ENCODE measurements at regions not wholly inside any gene's neighbourhood (a gene's known extent, or its start where the extent isn't known, plus 50 kb on each side); places are given as distances from the start of the nearest gene placed in this dataset.

DNA sequence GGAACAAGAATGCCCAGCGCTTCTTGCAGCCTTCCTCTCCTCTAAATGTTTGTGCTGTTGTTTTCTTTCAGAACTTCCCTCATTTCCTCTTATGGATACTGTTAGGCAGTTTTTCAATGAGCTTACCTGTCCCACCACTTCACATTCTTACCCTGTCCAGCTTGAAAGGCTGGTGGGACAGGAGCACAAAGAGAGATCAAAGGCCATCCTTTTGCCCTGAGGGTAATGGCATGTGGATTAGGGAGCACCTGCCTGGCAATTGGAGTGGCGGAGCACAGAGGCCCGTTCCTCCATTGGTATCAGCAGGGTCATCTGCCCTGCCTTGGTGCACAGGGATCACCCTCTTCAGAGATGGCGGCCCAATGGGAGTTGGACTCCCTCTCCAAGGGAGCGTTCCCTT lies 170.1 kb upstream of the UBE3A start:
- Histone ChIP-seq H3K79me2 (ENCODE audit: insufficient read depth, low read length) (no peaks in the 10 kb centered on the region), H3K27me3 (ENCODE audit: insufficient read depth, low read length) (no peaks in the 10 kb centered on the region), H2AFZ (ENCODE audit: low read length) (no peak overlapping the region), H3K23me2 (ENCODE audit: insufficient read length, low read depth, low read length, poor library complexity, severe bottlenecking) (no peaks in the 10 kb centered on the region), H3K79me1 (ENCODE audit: insufficient read depth, low read depth, low read length, poor library complexity, severe bottlenecking) (no peaks in the 10 kb centered on the region), H3K18ac (ENCODE audit: insufficient read length, low read depth, low read length) (no peak overlapping the region), H2AK5ac (ENCODE audit: insufficient read length, low read length) (no peak overlapping the region), H4K8ac (replicated peaks; ENCODE audit: insufficient read length, low read depth, low read length) (no peak overlapping the region), H2BK120ac (ENCODE audit: low read depth, low read length, poor library complexity, severe bottlenecking) (no peak overlapping the region), H2BK15ac (ENCODE audit: low read depth, low read length) (no peak overlapping the region), H3K14ac (ENCODE audit: insufficient read depth, low read length) (no peak overlapping the region), H3T11ph (ENCODE audit: low read length) (no peak overlapping the region), H4K20me1 (ENCODE audit: control insufficient read depth, insufficient read depth, insufficient read length) (no peaks in the 10 kb centered on the region), H3K27ac (ENCODE audit: insufficient read length, low read depth, low read length) (no peak overlapping the region), H3K4me1 (ENCODE audit: insufficient read depth, low read length) (no peaks in the 10 kb centered on the region), H2BK5ac (ENCODE audit: insufficient read length, low read length) (no peak overlapping the region), H3K56ac (ENCODE audit: insufficient read length, low read depth, low read length) (no peak overlapping the region), H3K4me2 (ENCODE audit: insufficient read depth, insufficient read length, low read length) (no peak overlapping the region), H4K91ac (ENCODE audit: insufficient read length, low read depth, low read length) (no peak overlapping the region), H4K5ac (ENCODE audit: insufficient read length, low read depth, low read length) (no peak overlapping the region), H3K9ac (ENCODE audit: extremely low read depth, insufficient read length, low read length) (no peak overlapping the region), H2BK12ac (ENCODE audit: insufficient read length, low read depth, low read length) (no peak overlapping the region), H3K23ac (ENCODE audit: insufficient read length, low read depth, low read length) (no peak overlapping the region), H2BK20ac (ENCODE audit: low read depth, low read length, poor library complexity, severe bottlenecking) (no peak overlapping the region), H3K9me3 (ENCODE audit: control insufficient read depth, low read depth, low read length) (no peaks in the 10 kb centered on the region), H3K4ac (ENCODE audit: low read depth, low read length) (no peak overlapping the region)
- peaks cover 8 to 9% of the 10 kb centered on the region in 2 experiments for H3K4me1 Mint-ChIP-seq
- DNase-seq, result no peak
- TF ChIP-seq CTCF (conservative IDR thresholded peaks at IDR 0.05), result no peak
- H3K4me3 Mint-ChIP-seq, result no peak overlapping the region
- H3K9me3 Mint-ChIP-seq, result peaks cover 0 to 2% of the 10 kb centered on the region in 2 experiments; a peak in 1 of 5 replicates
- H3K27me3 Mint-ChIP-seq (ENCODE audit: low read depth), result peaks cover 7% of the 10 kb centered on the region
- no peaks in the 10 kb centered on the region for H3K36me3 Mint-ChIP-seq (ENCODE audit: insufficient read depth in 1 of 3, low read depth in 3 of 3)
- WGBS (ENCODE audit: extremely low coverage, insufficient read length, low lambda C conversion rate), result no CpG with 5 or more reads among the region's 5 CpGs
- H3K27ac Mint-ChIP-seq, result no peak overlapping the region
